A673 (cell line): ENCODE measurements at regions not wholly inside any gene's neighbourhood (a gene's known extent, or its start where the extent isn't known, plus 50 kb on each side); places are given as distances from the start of the nearest gene placed in this dataset.

Experiments
- BruUV-seq: library from RNA; stranded (reverse); fragments of 400-500 nt; replicated peaks from 2 replicates; lab custom pipeline; 2021; lab: Mats Ljungman, UMichigan
- CTCF ChIA-PET: fragments of 300-600 bp; sonication (Branson Sonifier 250); formaldehyde crosslinking; loops from one replicate; lab custom pipeline; 2022; ENCODE audit warnings: antibody characterized with exemption; lab: Charles Lee
- POLR2A ChIA-PET: fragments of 300-600 bp; sonication (Branson Sonifier 250); formaldehyde crosslinking; loops from one replicate; lab custom pipeline; 2022; ENCODE audit warnings: antibody characterized with exemption; ENCODE audit not compliant: low non-redundant PET; lab: Charles Lee
- DNase-seq: peaks from one replicate; pipeline ENCODE4 v3.0.0-alpha.2; 2015; ENCODE audit warnings: low spot score
- H3K27ac ChIP-seq: fragments of 200-600 bp; sonication (generic); 2 replicates; pipeline ENCODE4 v1.5.1; 2016; ENCODE audit warnings: mixed run types, low read depth, mild to moderate bottlenecking, mixed read lengths, antibody characterized with exemption, low read length; ENCODE audit not compliant: poor library complexity, severe bottlenecking
- H3K27me3 ChIP-seq: fragments of 200-600 bp; sonication (generic); replicated peaks from 2 replicates; pipeline ENCODE4 v1.6.1; 2017; ENCODE audit warnings: mixed run types, low read depth, mild to moderate bottlenecking, mixed read lengths, antibody characterized with exemption, low read length; ENCODE audit not compliant: insufficient read depth, poor library complexity
- H3K36me3 ChIP-seq: fragments of 200-600 bp; sonication (generic); 2 replicates; pipeline ENCODE4 v1.6.1; 2016; ENCODE audit warnings: mixed run types, mild to moderate bottlenecking, mixed read lengths, antibody characterized with exemption, low read length; ENCODE audit not compliant: insufficient read depth, poor library complexity, severe bottlenecking
- H3K4me1 ChIP-seq: fragments of 200-600 bp; sonication (generic); 2 replicates; pipeline ENCODE4 v1.6.1; 2017; ENCODE audit warnings: mixed run types, mild to moderate bottlenecking, mixed read lengths, antibody characterized with exemption, low read length; ENCODE audit not compliant: insufficient read depth, poor library complexity, severe bottlenecking
- H3K4me3 ChIP-seq: fragments of 200-600 bp; sonication (generic); 2 replicates; pipeline ENCODE4 v1.5.1; 2016; ENCODE audit warnings: low read depth, mixed run types, mild to moderate bottlenecking, mixed read lengths, low read length; ENCODE audit not compliant: poor library complexity, severe bottlenecking
- H3K9me3 ChIP-seq: fragments of 200-600 bp; sonication (generic); 2 replicates; pipeline ENCODE4 v1.6.1; 2016; ENCODE audit warnings: mixed run types, low read depth, mild to moderate bottlenecking, mixed read lengths, antibody characterized with exemption, low read length; ENCODE audit not compliant: poor library complexity, severe bottlenecking
- EZH2 ChIP-seq: fragments of 200-600 bp; sonication (generic); IDR thresholded peaks from 2 replicates; pipeline ENCODE4 v1.6.1; 2017; ENCODE audit warnings: borderline replicate concordance, low read depth, mild to moderate bottlenecking, mixed read lengths, antibody characterized with exemption, low read length; ENCODE audit not compliant: poor library complexity, severe bottlenecking
- intact Hi-C: fragments of 100-400 bp; cut with micrococcal nuclease; formaldehyde crosslinking; loops from one replicate; pipeline ENCODE4 v1.10.0; 2022; ENCODE audit not compliant: unreplicated experiment
- TF ChIP-seq, protein P1 (sequence below): fragments of 300-800, 200-600 bp; sonication (generic); conservative IDR thresholded peaks from 2 replicates; pipeline ENCODE4 v1.5.1; 2017; ENCODE audit warnings: low read depth, mild to moderate bottlenecking, antibody characterized with exemption, low read length, moderate library complexity, mixed read lengths

DNA sequence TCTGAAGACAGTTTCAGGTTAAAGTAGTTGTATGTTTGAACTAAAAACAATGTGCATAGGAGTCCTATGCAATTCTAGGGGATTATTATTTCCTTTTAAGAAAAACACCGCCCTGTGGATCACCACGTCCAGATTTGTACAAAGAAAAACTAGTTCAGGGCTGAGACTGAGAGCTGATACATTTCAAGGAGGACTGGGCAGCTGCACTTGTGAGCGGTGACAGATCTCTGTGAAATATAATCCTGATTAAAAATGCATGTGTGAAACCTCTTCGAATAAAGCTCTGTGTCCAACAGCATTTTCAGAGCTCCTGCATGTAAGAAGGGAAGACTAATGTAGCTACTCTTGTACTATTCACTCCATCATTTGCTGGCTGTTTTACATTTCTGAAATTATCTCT, 365.8 kb upstream of the PITX2 start:
- ChIA-PET CTCF (no interaction called here), POLR2A (no interaction called here)
- no peaks in the 10 kb centered on the region for H3K4me1 ChIP-seq
- BruUV-seq = no TSS peak
- H3K4me3 ChIP-seq = no peak overlapping the region
- intact Hi-C loops = no loop called here
- no peak for DNase-seq
- TF ChIP-seq EZH2 = no peak
- H3K27me3 ChIP-seq = no peaks in the 10 kb centered on the region
- H3K9me3 ChIP-seq = no peaks in the 10 kb centered on the region
- no peak overlapping the region for H3K27ac ChIP-seq
- H3K36me3 ChIP-seq = no peaks in the 10 kb centered on the region

DNA sequence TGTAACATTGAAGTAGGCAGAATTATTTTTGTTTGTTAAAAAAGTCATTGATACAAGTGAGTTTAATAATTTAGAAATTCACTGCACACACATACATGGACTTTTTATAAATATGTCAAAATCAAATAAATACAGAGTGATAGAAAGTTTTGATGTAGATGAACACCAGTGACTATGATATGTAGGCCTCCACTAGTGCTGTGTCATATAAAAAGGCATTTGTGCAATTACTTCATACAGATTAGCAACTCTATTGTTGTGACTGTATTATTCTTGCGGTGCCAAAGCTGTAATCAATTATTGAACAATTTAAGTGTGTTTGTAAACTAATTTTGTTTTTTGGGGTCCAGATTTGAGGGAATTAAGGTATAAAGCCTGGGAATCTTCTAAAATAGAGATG, 366.2 kb upstream of the PITX2 start:
- Histone ChIP-seq H3K9me3 (no peaks in the 10 kb centered on the region), H3K4me1 (no peaks in the 10 kb centered on the region), H3K27ac (no peak overlapping the region), H3K27me3 (no peaks in the 10 kb centered on the region), H3K4me3 (no peak overlapping the region), H3K36me3 (no peaks in the 10 kb centered on the region)
- no peak for DNase-seq
- POLR2A ChIA-PET = no interaction called here
- intact Hi-C loops = no loop called here
- CTCF ChIA-PET = no interaction called here
- no peak for TF ChIP-seq EZH2
- TF ChIP-seq, protein P1, sequence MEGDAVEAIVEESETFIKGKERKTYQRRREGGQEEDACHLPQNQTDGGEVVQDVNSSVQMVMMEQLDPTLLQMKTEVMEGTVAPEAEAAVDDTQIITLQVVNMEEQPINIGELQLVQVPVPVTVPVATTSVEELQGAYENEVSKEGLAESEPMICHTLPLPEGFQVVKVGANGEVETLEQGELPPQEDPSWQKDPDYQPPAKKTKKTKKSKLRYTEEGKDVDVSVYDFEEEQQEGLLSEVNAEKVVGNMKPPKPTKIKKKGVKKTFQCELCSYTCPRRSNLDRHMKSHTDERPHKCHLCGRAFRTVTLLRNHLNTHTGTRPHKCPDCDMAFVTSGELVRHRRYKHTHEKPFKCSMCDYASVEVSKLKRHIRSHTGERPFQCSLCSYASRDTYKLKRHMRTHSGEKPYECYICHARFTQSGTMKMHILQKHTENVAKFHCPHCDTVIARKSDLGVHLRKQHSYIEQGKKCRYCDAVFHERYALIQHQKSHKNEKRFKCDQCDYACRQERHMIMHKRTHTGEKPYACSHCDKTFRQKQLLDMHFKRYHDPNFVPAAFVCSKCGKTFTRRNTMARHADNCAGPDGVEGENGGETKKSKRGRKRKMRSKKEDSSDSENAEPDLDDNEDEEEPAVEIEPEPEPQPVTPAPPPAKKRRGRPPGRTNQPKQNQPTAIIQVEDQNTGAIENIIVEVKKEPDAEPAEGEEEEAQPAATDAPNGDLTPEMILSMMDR = no peak
- BruUV-seq = no TSS peak

GRCh38 chr4:110994781-110995180, 371.9 kb upstream of the PITX2 start:
- ChIA-PET CTCF (no interaction called here), POLR2A (no interaction called here)
- TF ChIP-seq, protein P1 = no peak
- TF ChIP-seq EZH2 = no peak
- H3K36me3 ChIP-seq = no peaks in the 10 kb centered on the region
- no peaks in the 10 kb centered on the region for H3K4me1 ChIP-seq
- no peak overlapping the region for H3K27ac ChIP-seq
- no peaks in the 10 kb centered on the region for H3K9me3 ChIP-seq
- H3K27me3 ChIP-seq = no peaks in the 10 kb centered on the region
- no peak for DNase-seq
- H3K4me3 ChIP-seq = no peak overlapping the region
- intact Hi-C loops = no loop called here
- BruUV-seq = no TSS peak

- H3K9me3 ChIP-seq = no peaks in the 10 kb centered on the region
- no peak for DNase-seq
- ChIA-PET CTCF (no interaction called here), POLR2A (no interaction called here)
- no TSS peak for BruUV-seq
- H3K4me3 ChIP-seq = no peak overlapping the region
- no peak for TF ChIP-seq EZH2
- TF ChIP-seq, protein P1 = no peak
- no peak overlapping the region for H3K27ac ChIP-seq
- no peaks in the 10 kb centered on the region for H3K4me1 ChIP-seq
- no peaks in the 10 kb centered on the region for H3K36me3 ChIP-seq
- intact Hi-C loops = no loop called here
- no peaks in the 10 kb centered on the region for H3K27me3 ChIP-seq
Observed at GRCh38 chr4:110998320-110998719, 375.4 kb upstream of the PITX2 start.
